ENCODE measurements at regions not wholly inside any gene's neighbourhood (a gene's known extent, or its start where the extent isn't known, plus 50 kb on each side); places are given as distances from the start of the nearest gene placed in this dataset.
A peak's percentile ranks its signal among the peaks of the same experiment; 100 is the strongest.

DNA sequence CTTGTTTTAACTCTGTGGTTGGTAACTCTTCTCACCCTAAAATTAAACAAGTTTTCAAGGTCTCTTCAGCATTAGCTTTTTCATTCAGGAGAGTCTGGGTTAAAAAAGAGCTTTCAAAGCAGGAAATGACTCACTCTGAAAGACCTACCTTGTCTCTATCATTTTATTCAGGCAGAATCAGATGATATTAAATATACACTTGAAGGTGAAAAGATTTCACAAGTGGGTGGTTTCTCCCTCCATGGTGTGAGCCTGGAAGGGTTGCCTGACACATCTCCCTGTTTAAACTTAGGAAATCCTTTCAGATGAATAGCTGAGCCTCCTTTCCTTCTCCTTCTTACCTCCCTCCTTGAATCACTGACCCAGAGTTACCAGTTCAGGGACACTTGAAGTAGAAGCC lies 1402.0 kb upstream of the PIK3C3 start:
- Histone ChIP-seq H3K23ac (ENCODE audit: low read length in 2 of 2) (no peak overlapping the region), H4K8ac (ENCODE audit: low read length) (no peak overlapping the region), H4K91ac (ENCODE audit: low read length) (no peak overlapping the region), H3K9me3 (ENCODE audit: control insufficient read depth, low read length) (no peaks in the 10 kb centered on the region), H3K36me3 (ENCODE audit: control insufficient read depth in 1 of 2, insufficient read depth in 2 of 2, low read depth in 1 of 2, low read length in 2 of 2) (no peaks in the 10 kb centered on the region), H3K14ac (ENCODE audit: low read length in 2 of 2) (no peak overlapping the region), H3K4ac (ENCODE audit: low read depth in 1 of 2, low read length in 2 of 2) (no peak overlapping the region), H3K18ac (ENCODE audit: low read depth in 1 of 2, low read length in 2 of 2) (no peak overlapping the region), H3K27me3 (ENCODE audit: control insufficient read depth in 1 of 2, insufficient read depth in 1 of 2, low read length in 2 of 2) (no peaks in the 10 kb centered on the region), H3K4me3 (ENCODE audit: insufficient read depth in 1 of 2, low read depth in 1 of 2, low read length in 2 of 2) (no peak overlapping the region), H3K9ac (ENCODE audit: low read length) (no peak overlapping the region), H2BK15ac (ENCODE audit: low read depth, poor library complexity, severe bottlenecking) (no peak overlapping the region), H2AFZ (ENCODE audit: low read depth, low read length) (no peak overlapping the region), H2BK12ac (ENCODE audit: low read length in 2 of 2) (no peak overlapping the region), H3K27ac (ENCODE audit: low read length, poor library complexity, severe bottlenecking) (no peak overlapping the region), H3K4me1 (ENCODE audit: control insufficient read depth, insufficient read depth, low read depth, low read length) (no peaks in the 10 kb centered on the region), H2AK5ac (ENCODE audit: low read length, severe bottlenecking) (no peak overlapping the region), H3K79me1 (replicated peaks; ENCODE audit: low read length, poor library complexity, severe bottlenecking) (no peaks in the 10 kb centered on the region), H2BK120ac (ENCODE audit: low read depth, low read length) (no peak overlapping the region), H2BK5ac (ENCODE audit: low read depth, low read length, poor library complexity, severe bottlenecking) (no peak overlapping the region), H3K4me2 (ENCODE audit: low read length, poor library complexity, severe bottlenecking) (no peak overlapping the region)
- no peak for DNase-seq

DNA sequence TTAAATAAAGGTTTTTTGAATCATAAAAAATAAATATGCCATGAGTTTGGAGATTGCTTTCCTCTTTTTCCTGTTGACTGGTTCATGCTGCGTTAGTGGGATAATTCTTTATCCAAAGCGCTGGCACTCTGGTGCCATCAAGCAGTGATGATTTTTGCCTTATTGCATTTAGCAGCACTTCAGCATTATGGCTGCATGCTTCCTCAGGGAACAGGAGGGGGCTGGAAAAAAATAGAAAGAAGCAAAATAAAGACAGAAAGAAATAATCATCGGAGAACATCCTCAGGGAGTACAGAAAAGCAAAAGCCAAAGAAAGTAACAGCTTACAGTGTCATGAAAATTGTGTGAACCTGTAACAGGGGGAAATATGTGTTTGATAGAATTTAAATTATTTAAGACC lies 1408.2 kb upstream of the PIK3C3 start:
- no peak overlapping the region for H2BK5ac ChIP-seq (ENCODE audit: low read depth, low read length, poor library complexity, severe bottlenecking)
- H3K9ac ChIP-seq (ENCODE audit: low read length), result no peak overlapping the region
- H3K4me3 ChIP-seq (ENCODE audit: insufficient read depth in 1 of 2, low read depth in 1 of 2, low read length in 2 of 2), result no peak overlapping the region
- H2AFZ ChIP-seq (ENCODE audit: low read depth, low read length), result no peak overlapping the region
- no peak overlapping the region for H3K27ac ChIP-seq (ENCODE audit: low read length, poor library complexity, severe bottlenecking)
- no peaks in the 10 kb centered on the region for H3K9me3 ChIP-seq (ENCODE audit: control insufficient read depth, low read length)
- no peak overlapping the region for H4K91ac ChIP-seq (ENCODE audit: low read length)
- no peaks in the 10 kb centered on the region for H3K79me1 ChIP-seq (replicated peaks; ENCODE audit: low read length, poor library complexity, severe bottlenecking)
- WGBS, result 99% methylated on average over 3 of the region's 3 CpGs
- no peak overlapping the region for H2BK15ac ChIP-seq (ENCODE audit: low read depth, poor library complexity, severe bottlenecking)
- DNase-seq, result no peak
- H2BK12ac ChIP-seq (ENCODE audit: low read length in 2 of 2), result no peak overlapping the region
- H3K4ac ChIP-seq (ENCODE audit: low read depth in 1 of 2, low read length in 2 of 2), result no peak overlapping the region
- H4K8ac ChIP-seq (ENCODE audit: low read length), result no peak overlapping the region
- no peak overlapping the region for H3K4me2 ChIP-seq (ENCODE audit: low read length, poor library complexity, severe bottlenecking)
- no peak overlapping the region for H3K18ac ChIP-seq (ENCODE audit: low read depth in 1 of 2, low read length in 2 of 2)
- no peak overlapping the region for H3K23ac ChIP-seq (ENCODE audit: low read length in 2 of 2)
- H3K36me3 ChIP-seq (ENCODE audit: control insufficient read depth in 1 of 2, insufficient read depth in 2 of 2, low read depth in 1 of 2, low read length in 2 of 2), result no peaks in the 10 kb centered on the region
- no peaks in the 10 kb centered on the region for H3K4me1 ChIP-seq (ENCODE audit: control insufficient read depth, insufficient read depth, low read depth, low read length)
- H3K27me3 ChIP-seq (ENCODE audit: control insufficient read depth in 1 of 2, insufficient read depth in 1 of 2, low read length in 2 of 2), result no peaks in the 10 kb centered on the region
- no peak overlapping the region for H2AK5ac ChIP-seq (ENCODE audit: low read length, severe bottlenecking)
- H2BK120ac ChIP-seq (ENCODE audit: low read depth, low read length), result no peak overlapping the region
- H3K14ac ChIP-seq (ENCODE audit: low read length in 2 of 2), result no peak overlapping the region

- no peaks in the 10 kb centered on the region for H3K9me3 ChIP-seq (ENCODE audit: control insufficient read depth, low read length)
- no peak overlapping the region for H2BK12ac ChIP-seq (ENCODE audit: low read length in 2 of 2)
- no peaks in the 10 kb centered on the region for H3K79me1 ChIP-seq (replicated peaks; ENCODE audit: low read length, poor library complexity, severe bottlenecking)
- no peak overlapping the region for H2BK5ac ChIP-seq (ENCODE audit: low read depth, low read length, poor library complexity, severe bottlenecking)
- no CpG with 5 or more reads among the region's 2 CpGs for WGBS
- no peak overlapping the region for H2BK120ac ChIP-seq (ENCODE audit: low read depth, low read length)
- no peak overlapping the region for H3K4me2 ChIP-seq (ENCODE audit: low read length, poor library complexity, severe bottlenecking)
- H3K4me1 ChIP-seq (ENCODE audit: control insufficient read depth, insufficient read depth, low read depth, low read length), result no peaks in the 10 kb centered on the region
- H3K4ac ChIP-seq (ENCODE audit: low read depth in 1 of 2, low read length in 2 of 2), result no peak overlapping the region
- no peak overlapping the region for H3K27ac ChIP-seq (ENCODE audit: low read length, poor library complexity, severe bottlenecking)
- no peak overlapping the region for H4K8ac ChIP-seq (ENCODE audit: low read length)
- no peak overlapping the region for H3K23ac ChIP-seq (ENCODE audit: low read length in 2 of 2)
- H3K36me3 ChIP-seq (ENCODE audit: control insufficient read depth in 1 of 2, insufficient read depth in 2 of 2, low read depth in 1 of 2, low read length in 2 of 2), result no peaks in the 10 kb centered on the region
- no peak overlapping the region for H3K18ac ChIP-seq (ENCODE audit: low read depth in 1 of 2, low read length in 2 of 2)
- DNase-seq, result peak; percentile 44
- H4K91ac ChIP-seq (ENCODE audit: low read length), result no peak overlapping the region
- H3K14ac ChIP-seq (ENCODE audit: low read length in 2 of 2), result no peak overlapping the region
- no peak overlapping the region for H3K9ac ChIP-seq (ENCODE audit: low read length)
- H3K4me3 ChIP-seq (ENCODE audit: insufficient read depth in 1 of 2, low read depth in 1 of 2, low read length in 2 of 2), result no peak overlapping the region
- no peak overlapping the region for H2AK5ac ChIP-seq (ENCODE audit: low read length, severe bottlenecking)
- no peaks in the 10 kb centered on the region for H3K27me3 ChIP-seq (ENCODE audit: control insufficient read depth in 1 of 2, insufficient read depth in 1 of 2, low read length in 2 of 2)
- no peak overlapping the region for H2AFZ ChIP-seq (ENCODE audit: low read depth, low read length)
- H2BK15ac ChIP-seq (ENCODE audit: low read depth, poor library complexity, severe bottlenecking), result no peak overlapping the region
These were observed 1420.3 kb upstream of the PIK3C3 start for GRCh38 chr18:40534723-40535122.

DNA sequence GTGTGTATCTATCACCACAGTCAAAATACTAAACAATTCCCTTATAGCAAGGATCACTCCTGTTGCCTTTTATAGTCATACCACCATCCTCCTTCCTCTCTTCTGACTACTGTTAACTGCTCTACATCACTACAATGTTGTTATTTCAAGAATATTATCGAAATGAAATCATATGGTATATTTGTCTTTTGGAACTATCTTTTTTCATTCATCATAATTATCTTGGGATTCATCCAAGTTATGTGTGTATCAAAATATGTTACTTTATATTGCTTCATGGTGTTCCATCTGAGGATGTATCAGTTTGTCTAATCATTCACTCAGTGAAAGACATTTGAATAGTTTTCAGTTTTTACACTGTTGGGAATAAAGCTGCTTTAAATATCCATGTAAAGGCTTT lies 1423.0 kb upstream of the PIK3C3 start:
- Histone ChIP-seq H3K4me3 (ENCODE audit: insufficient read depth in 1 of 2, low read depth in 1 of 2, low read length in 2 of 2) (no peak overlapping the region), H3K14ac (ENCODE audit: low read length in 2 of 2) (no peak overlapping the region), H3K9me3 (ENCODE audit: control insufficient read depth, low read length) (no peaks in the 10 kb centered on the region), H3K36me3 (ENCODE audit: control insufficient read depth in 1 of 2, insufficient read depth in 2 of 2, low read depth in 1 of 2, low read length in 2 of 2) (no peaks in the 10 kb centered on the region), H3K4ac (ENCODE audit: low read depth in 1 of 2, low read length in 2 of 2) (no peak overlapping the region), H3K79me1 (replicated peaks; ENCODE audit: low read length, poor library complexity, severe bottlenecking) (no peaks in the 10 kb centered on the region), H3K27me3 (ENCODE audit: control insufficient read depth in 1 of 2, insufficient read depth in 1 of 2, low read length in 2 of 2) (no peaks in the 10 kb centered on the region), H3K4me2 (ENCODE audit: low read length, poor library complexity, severe bottlenecking) (no peak overlapping the region), H2BK15ac (ENCODE audit: low read depth, poor library complexity, severe bottlenecking) (no peak overlapping the region), H2BK120ac (ENCODE audit: low read depth, low read length) (no peak overlapping the region), H3K18ac (ENCODE audit: low read depth in 1 of 2, low read length in 2 of 2) (no peak overlapping the region), H3K27ac (ENCODE audit: low read length, poor library complexity, severe bottlenecking) (no peak overlapping the region), H2AK5ac (ENCODE audit: low read length, severe bottlenecking) (no peak overlapping the region), H4K8ac (ENCODE audit: low read length) (no peak overlapping the region), H2BK5ac (ENCODE audit: low read depth, low read length, poor library complexity, severe bottlenecking) (no peak overlapping the region), H2AFZ (ENCODE audit: low read depth, low read length) (no peak overlapping the region), H3K4me1 (ENCODE audit: control insufficient read depth, insufficient read depth, low read depth, low read length) (no peaks in the 10 kb centered on the region), H2BK12ac (ENCODE audit: low read length in 2 of 2) (no peak overlapping the region), H4K91ac (ENCODE audit: low read length) (no peak overlapping the region), H3K9ac (ENCODE audit: low read length) (no peak overlapping the region), H3K23ac (ENCODE audit: low read length in 2 of 2) (no peak overlapping the region)
- no peak for DNase-seq
- WGBS, result no CpG with 5 or more reads among the region's 1 CpG
